Stimulated activated CD4-positive, alpha-beta T cell treated with anti-CD3 and anti-CD28 coated beads, Interleukin-1b, Interleukin-23, amount 100 ng/mL, for 24 hours (primary cell): ENCODE measurements at regions not wholly inside any gene's neighbourhood (a gene's known extent, or its start where the extent isn't known, plus 50 kb on each side); places are given as distances from the start of the nearest gene placed in this dataset.
"Not testable (repeated sequence)": the region's sequence is repeated elsewhere in the genome, so short reads cannot be mapped to it uniquely, and the experiment has no call there.

Experiments
- DNase-seq, 4 experiments: peaks; one replicate each; pipeline ENCODE4 v3.0.0-alpha.2; 2020; ENCODE audit warnings: low read depth in 4 of 4, low spot score in 1 of 4

GRCh38 chr20:22815603-22816315 lies 219.4 kb upstream of the SSTR4 start:
- no peak for DNase-seq

DNA sequence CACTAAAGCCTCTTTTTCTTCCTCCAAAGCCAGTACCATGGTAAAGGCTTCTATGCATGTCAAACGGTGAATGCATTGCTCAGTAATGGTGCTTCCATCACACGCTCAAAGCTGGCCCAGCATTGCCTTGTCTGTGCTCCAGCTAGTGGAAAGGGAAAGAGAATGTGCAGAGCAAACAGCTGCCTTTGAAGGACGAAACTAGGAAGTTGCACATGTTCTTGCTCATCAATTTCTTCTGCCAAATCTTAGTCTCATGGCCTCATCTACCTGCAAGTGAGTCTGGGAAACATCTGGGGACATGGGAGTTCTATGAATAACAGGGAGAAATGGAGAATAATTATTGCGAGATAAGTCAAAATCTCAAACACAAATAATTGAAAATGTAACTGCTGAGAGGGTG lies 216.5 kb upstream of the SSTR4 start:
- no peak for DNase-seq

GRCh38 chr20:22819112-22819511 lies 216.0 kb upstream of the SSTR4 start:
- no peak for DNase-seq

DNA sequence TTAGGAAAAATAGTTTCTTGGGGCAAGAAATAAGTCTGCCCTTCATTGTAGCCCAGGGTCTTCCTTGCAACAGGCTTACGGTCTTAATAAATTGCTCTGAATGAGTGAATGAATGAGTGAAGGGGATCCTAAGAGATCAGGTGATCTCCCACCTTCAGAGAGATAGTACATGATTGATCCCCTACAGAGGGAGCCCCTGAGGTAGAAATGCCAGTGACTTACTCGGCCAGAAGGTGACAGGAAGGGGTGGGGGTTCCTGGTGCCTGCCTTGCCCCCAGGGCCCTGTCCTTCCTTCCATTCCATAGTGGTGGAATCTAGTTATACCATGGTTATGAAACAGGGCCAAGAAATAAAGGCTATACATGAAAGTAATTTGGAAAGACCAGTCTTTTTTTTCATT lies 215.3 kb upstream of the SSTR4 start:
- DNase-seq: no peak

DNA sequence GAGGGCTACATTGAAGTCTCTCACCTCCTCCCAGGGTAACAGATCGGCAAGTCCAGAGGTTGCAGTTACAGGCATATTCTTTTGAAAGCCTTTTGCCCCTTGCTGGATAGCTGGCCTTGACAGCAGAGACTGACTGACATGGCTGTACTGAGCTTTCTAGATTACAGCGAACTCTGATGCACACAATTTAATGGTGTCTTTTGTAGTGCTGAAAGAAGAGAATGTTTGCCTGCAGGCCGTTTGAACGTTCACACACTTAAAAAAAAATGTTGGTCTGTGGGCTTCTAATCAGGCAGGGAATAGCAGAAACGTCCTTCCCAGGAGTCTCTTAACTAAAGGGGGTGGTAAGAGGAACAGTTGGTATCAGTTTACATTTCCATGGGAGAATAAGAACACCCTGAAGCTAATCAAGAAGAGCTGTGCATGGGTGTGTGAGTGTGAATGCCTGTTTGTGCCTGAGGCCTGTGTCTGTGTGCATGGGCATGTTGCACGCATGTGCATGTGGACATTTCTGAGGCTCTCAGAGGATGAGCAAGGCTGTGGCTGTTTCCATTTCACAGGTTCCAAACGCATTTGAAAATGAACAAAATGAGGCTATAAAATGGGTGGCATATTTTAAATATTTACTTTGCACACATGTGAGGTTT lies 213.9 kb upstream of the SSTR4 start:
- no peak for DNase-seq

- no peak for DNase-seq
Measured at GRCh38 chr20:22821796-22822195, 213.3 kb upstream of the SSTR4 start.

DNA sequence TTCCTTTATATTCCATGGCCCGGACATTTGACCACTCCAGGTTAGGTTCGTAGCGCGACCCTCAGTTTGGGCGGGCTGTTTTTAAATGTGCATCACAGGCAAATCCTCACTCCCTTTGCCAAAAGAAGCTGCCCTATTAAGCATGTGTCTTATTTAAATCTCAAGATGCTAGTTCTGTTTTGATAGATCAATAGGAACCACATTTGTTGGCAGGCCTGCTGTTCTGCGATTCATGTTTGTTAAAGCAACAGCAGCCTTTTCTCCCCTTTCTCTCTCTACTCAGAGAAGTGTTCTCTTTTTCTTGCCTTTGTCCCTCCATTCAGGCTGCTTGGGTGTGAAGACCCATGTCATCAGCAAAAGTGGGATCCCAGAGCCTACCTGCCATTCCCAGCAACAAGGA lies 212.0 kb upstream of the SSTR4 start:
- DNase-seq: no peak

DNA sequence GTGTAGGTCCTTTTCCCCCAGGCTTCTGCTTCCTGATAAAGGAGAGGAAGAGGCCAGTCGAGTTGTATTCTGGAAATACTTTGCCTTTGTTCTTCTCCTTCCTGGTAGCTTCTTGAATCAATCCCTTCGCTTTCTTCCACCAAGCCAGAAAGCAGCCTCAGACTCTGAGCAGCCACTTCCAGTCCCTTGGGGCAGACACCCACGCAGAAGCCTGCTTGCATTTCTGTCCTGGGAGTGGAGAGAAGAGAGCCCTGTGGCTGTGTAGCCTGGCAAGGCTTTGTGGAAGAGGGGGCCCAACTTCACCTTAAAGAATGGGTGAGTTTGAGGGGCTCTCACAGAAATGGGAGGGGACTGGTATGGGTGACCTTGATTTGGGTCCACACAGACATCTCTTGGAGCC lies 211.0 kb upstream of the SSTR4 start:
- DNase-seq: no peak

DNA sequence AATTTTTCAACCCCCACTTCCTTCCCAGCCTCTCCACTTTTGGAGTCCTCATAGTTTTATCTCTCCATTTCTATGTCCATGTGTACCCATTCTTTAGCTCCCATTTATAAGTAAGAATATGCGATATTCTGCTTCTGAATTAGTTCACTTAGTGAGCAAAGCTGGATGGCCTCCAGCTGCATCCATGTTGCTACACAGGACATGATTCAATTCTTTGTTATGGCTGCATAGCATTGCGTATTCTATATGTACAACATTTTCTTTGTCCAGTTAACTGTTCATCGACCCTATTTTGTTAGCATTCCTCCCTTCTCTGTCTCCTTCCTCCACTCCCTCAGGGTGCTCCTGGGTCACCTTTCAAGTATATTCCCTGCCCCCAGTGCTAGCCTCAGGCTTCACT lies 210.0 kb upstream of the SSTR4 start:
- DNase-seq: no peak

DNA sequence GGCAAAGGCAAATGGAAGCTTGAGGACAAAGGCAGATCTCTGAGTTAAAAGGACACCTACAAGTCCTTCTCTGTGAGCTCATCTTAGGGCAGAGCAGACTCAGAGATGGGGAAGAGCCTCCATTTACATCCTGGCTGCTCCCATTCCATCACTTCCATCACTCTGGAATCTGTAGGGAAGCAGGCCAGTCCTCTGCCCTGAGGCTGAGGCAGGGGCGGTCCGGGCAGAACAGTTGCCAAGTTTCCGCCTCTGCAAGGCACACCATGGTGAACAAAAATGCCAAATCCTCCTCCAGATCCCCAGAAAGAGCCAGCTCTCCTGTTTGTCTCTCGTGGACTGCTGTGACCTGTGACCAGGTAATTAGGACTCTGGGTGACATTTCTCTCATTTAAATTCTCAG lies 209.6 kb upstream of the SSTR4 start:
- DNase-seq: no peak

- no peak for DNase-seq
Measured at GRCh38 chr20:22826306-22827230, 208.5 kb upstream of the SSTR4 start.

DNA sequence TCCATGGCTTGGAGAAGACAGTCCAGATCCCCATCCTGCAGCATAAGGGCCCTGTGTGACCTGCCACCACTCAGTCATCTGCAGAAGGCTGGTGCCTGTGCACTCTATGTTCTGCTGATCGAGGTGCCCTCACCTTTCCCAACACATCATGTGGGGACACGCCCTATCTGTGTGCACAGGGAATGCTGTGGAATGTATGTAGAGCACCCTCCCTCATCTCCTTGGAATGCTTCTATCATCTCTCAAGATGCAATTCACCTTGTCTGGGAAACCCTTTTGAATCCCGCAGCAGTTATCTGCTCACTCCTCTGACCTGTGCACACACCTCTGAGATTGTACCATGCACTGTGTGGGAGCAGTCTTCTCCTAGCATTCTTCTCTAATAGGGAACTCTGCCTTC lies 207.2 kb upstream of the SSTR4 start:
- no peak for DNase-seq

- no peak for DNase-seq
Measured at GRCh38 chr20:22829356-22829755, 205.8 kb upstream of the SSTR4 start.

GRCh38 chr20:22830138-22830537 lies 205.0 kb upstream of the SSTR4 start:
- no peak for DNase-seq

DNA sequence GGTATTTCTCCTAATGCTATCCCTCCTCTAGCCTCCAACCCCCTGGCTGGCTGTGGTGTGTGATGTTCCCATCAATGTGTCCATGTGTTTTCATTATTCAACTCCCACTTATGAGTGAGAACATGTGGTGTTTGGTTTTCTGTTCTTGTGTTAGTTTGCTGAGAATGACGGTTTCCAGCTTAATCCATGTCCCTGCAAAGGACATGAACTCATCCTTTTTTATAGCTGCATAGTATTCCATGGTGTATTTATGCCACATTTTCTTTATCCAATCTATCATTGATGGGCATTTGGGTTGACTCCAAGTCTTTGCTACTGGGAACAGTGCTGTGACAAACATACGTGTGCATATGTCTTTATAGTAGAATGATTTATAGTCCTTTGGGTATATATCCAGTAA lies 204.4 kb upstream of the SSTR4 start:
- not testable (repeated sequence) for DNase-seq

GRCh38 chr20:22833851-22834250 lies 201.3 kb upstream of the SSTR4 start:
- DNase-seq: no peak

DNA sequence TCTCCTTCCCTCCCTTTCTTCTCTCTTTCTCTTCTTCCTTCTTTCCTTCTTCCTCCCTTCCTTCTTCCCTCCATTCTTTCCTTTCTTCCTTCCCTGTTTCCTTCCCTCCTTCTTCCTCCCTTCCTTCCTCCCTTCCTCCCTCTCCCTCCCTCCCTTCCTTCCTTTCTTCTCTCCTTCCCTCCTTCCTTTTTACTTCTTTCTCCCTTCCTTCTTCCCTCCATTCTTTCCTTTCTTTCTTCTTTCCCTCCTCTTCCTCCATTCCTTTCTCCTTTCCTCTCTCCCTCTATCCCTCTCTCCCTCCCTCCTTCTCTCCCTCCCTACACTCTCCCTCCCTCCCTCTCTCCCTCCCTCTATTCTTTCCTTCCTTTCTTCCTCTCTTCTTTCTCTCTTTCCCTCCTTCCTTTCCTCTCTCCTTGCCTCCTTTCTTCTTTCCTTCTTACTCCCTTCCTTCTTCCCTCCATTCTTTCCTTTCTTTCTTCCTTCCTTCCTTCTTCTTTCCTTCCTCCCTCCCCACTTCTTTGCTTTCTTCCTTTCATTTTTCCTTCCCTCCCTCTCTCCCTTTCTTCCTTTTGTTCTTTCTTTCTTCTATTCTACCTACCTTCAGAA lies 200.4 kb upstream of the SSTR4 start:
- no peak for DNase-seq

- no peak for DNase-seq
Measured at GRCh38 chr20:22836211-22836610, 198.9 kb upstream of the SSTR4 start.

DNA sequence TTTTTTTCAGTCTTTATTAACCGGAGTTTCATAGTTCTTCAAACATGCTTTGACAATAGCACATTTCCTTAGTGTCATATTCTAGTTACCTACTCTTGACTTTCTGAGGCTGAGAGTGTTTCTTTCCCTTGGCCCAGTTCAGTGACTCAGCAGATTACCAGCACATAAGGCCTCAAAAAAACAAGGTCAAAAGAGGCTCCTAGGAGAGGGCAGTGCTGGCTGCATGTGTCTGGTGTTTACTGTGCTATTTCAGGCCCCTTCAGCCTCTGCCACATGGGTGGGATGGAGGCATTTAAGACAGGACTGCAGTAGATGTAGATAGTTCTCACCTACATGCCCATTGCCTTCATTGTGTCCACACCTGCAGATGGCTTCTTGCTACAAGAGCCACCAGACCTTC lies 198.2 kb upstream of the SSTR4 start:
- no peak for DNase-seq

GRCh38 chr20:22838001-22838400 lies 197.1 kb upstream of the SSTR4 start:
- no peak for DNase-seq

- DNase-seq: no peak
Measured at GRCh38 chr20:22841846-22842245, 193.3 kb upstream of the SSTR4 start.

GRCh38 chr20:22842793-22843192 lies 192.3 kb upstream of the SSTR4 start:
- DNase-seq: no peak
